Spleen (tissue), 11 donors: ENCODE measurements at regions not wholly inside any gene's neighbourhood (a gene's known extent, or its start where the extent isn't known, plus 50 kb on each side); places are given as distances from the start of the nearest gene placed in this dataset.

Source experiments
- DNase-seq: peaks from one replicate; pipeline ENCODE4 v3.0.0-alpha.2; 2020
- H3K27ac ChIP-seq, 8 donors: fragments of 200-600 bp; sonication (generic) in 7 of 8; 1 replicate in 4 of 8; 2 replicates in 4 of 8; pipeline versions ENCODE4 v1.5.0 to v1.8.0; 2016 to 2021; ENCODE audit warnings: inconsistent platforms in 4 of 8, mild to moderate bottlenecking in 4 of 8, moderate library complexity in 1 of 8
- H3K27me3 ChIP-seq, 7 donors: fragments of 200-600 bp; sonication (generic) in 6 of 7; replicated peaks in 1 of 7; 1 replicate in 4 of 7; 2 replicates in 3 of 7; pipeline versions ENCODE4 v1.5.0 to v1.8.0; 2016 to 2021; ENCODE audit warnings: inconsistent platforms in 3 of 7, mild to moderate bottlenecking in 1 of 7
- H3K36me3 ChIP-seq, 6 donors: fragments of 200-600 bp; sonication (generic) in 5 of 6; 1 replicate in 4 of 6; 2 replicates in 2 of 6; pipeline versions ENCODE4 v1.5.0 to v1.8.0; 2016 to 2021; ENCODE audit warnings: inconsistent platforms in 2 of 6
- H3K4me1 ChIP-seq, 6 donors: fragments of 200-600 bp; sonication (generic) in 5 of 6; 1 replicate in 3 of 6; 2 replicates in 3 of 6; pipeline versions ENCODE4 v1.5.0 to v1.8.0; 2016 to 2021; ENCODE audit warnings: inconsistent platforms in 3 of 6
- H3K4me3 ChIP-seq, 8 donors: fragments of 200-600 bp; sonication (generic) in 7 of 8; 1 replicate in 4 of 8; 2 replicates in 4 of 8; pipeline versions ENCODE4 v1.5.0 to v1.8.0; 2016 to 2021; ENCODE audit warnings: inconsistent platforms in 4 of 8, mild to moderate bottlenecking in 4 of 8, moderate library complexity in 2 of 8
- H3K9me3 ChIP-seq, 8 donors: fragments of 200-600 bp; sonication (generic) in 7 of 8; 1 replicate in 4 of 8; 2 replicates in 4 of 8; pipeline versions ENCODE4 v1.5.0 to v1.8.0; 2016 to 2021; ENCODE audit warnings: inconsistent platforms in 4 of 8
- POLR2A ChIP-seq, 3 donors: fragments of 450-650 bp; IDR thresholded peaks; one replicate each; pipeline ENCODE4 v1.5.1; 2017; ENCODE audit warnings: antibody characterized with exemption in 3 of 3, mild to moderate bottlenecking in 1 of 3
- POLR2AphosphoS5 ChIP-seq, 3 donors: sonication (generic); formaldehyde crosslinking; IDR thresholded peaks; one replicate each; pipeline ENCODE4 v1.5.1; 2017; ENCODE audit warnings: antibody characterized with exemption in 3 of 3
- WGBS, 5 donors: extraction: QIAGEN DNeasy Blood & Tissue Kit in 3 of 5; methylation state at CpG; one replicate each; pipeline versions ENCODE4 v1.1.5 to v1.1.7; 2013 to 2018; 5-methylcytosine and 5-hydroxymethylcytosine counted together
- intact Hi-C: fragments of 100-400 bp; cut with DNase I; formaldehyde crosslinking; loops from one replicate; pipeline ENCODE4 v1.15.0; 2023; ENCODE audit warnings: low total_unique reads
- TF ChIP-seq, protein P1 (sequence below), 11 experiments: fragments of 200-600 bp in 7 of 11; fragments of 450-650 bp in 4 of 11; sonication (generic) in 4 of 11; IDR thresholded peaks in 8 of 11; conservative IDR thresholded peaks in 3 of 11; 1 replicate in 7 of 11; 2 replicates in 4 of 11; pipeline versions ENCODE4 v1.4.0 to v1.8.0; 2016 to 2021; ENCODE audit warnings: antibody characterized with exemption in 11 of 11, inconsistent platforms in 4 of 11, mild to moderate bottlenecking in 1 of 11
- donor health status: healthy with polysubstance abuse.
- donor health status: DM: no; HTN: no; CAD: no; lungs with moderate emphysema.
- donor health status: DM: no; HTN: no; CAD: no.
- donor health status: Bipolar disorder and iron deficiency.
- donor health status: healthy.
- donor health status: DM: no; HTN: no; CAD: no.
- donor health status: DM: yes; HTN: yes; CAD: no.

DNA sequence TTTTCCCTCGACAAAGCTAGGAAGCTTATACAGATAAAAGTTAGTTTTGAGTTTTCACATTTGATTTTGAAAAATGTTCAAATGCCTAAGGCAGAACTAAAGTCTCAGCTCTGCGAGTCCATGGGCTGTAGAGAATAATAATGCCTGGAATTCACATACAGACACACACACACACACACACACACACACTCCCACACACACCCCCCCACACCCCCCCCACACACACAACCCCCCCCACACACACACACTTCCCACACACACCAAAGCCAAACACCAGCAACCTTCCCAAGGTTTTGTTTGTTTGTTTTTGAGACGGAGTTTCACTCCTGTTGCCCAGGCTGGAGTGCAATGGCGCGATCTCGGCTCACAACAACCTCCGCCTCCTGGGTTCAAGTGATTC, 62.8 kb upstream of the EIF5 start:
- DNase-seq, result no peak
- 92 to 99% (median 97%) methylated on average over 7 of the region's 7 CpGs for WGBS, 5 donors
- peaks cover 4 to 97% (median 28%) of the 10 kb centered on the region in 7 donors for H3K27me3 ChIP-seq

DNA sequence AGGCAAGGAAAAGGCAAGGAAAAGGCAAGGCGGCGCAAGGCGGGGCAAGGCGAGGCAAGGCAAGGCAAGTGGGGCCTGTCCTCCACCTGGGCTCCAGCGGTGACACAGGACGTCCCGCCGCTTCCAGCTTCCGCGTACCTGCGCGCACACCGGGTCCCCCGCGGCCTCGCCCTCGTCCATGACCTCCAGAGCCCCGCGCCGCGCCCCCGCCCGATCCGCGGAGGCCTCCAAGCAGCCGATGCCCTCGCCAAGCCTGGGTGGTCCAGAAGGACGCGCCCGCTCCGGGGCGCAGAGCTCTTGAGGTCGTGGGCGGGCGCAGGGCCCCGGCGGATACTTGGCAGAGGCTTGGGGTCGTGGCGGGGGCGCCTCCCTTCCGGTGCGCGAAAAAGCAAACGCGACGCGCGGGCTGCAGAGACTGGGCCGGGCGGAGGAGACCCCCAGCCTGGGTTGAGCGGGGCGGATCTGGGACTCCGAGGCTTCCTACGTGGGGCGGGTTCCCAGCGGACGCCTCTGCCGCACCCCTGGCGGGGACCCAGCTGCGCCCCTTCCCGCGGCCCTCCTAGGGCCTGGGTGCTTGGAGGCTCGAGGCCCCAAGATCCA, 60.8 kb upstream of the EIF5 start:
- no peak for DNase-seq
- Histone ChIP-seq H3K4me1 (peaks cover 0 to 16% (median 12%) of the 10 kb centered on the region in 6 donors), H3K36me3 (no peaks in the 10 kb centered on the region), H3K9me3 (peaks cover 0 to 11% (median 0%) of the 10 kb centered on the region in 8 donors), H3K27me3 (peaks cover 6 to 97% (median 38%) of the 10 kb centered on the region in 7 donors), H3K4me3 (peak overlapping the region in 5 of 8 donors; percentile 7 to 43 (median 24)), H3K27ac (no peak overlapping the region)
- TF ChIP-seq, protein P1, sequence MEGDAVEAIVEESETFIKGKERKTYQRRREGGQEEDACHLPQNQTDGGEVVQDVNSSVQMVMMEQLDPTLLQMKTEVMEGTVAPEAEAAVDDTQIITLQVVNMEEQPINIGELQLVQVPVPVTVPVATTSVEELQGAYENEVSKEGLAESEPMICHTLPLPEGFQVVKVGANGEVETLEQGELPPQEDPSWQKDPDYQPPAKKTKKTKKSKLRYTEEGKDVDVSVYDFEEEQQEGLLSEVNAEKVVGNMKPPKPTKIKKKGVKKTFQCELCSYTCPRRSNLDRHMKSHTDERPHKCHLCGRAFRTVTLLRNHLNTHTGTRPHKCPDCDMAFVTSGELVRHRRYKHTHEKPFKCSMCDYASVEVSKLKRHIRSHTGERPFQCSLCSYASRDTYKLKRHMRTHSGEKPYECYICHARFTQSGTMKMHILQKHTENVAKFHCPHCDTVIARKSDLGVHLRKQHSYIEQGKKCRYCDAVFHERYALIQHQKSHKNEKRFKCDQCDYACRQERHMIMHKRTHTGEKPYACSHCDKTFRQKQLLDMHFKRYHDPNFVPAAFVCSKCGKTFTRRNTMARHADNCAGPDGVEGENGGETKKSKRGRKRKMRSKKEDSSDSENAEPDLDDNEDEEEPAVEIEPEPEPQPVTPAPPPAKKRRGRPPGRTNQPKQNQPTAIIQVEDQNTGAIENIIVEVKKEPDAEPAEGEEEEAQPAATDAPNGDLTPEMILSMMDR (IDR thresholded peaks at IDR 0.05 in 8 of 11, conservative IDR thresholded peaks at IDR 0.05 in 3 of 11), result peak in 1 of 11 experiments; percentile 8
- TF ChIP-seq POLR2A (IDR thresholded peaks at IDR 0.05) (no peak), POLR2AphosphoS5 (IDR thresholded peaks at IDR 0.05) (peak in 1 of 3 donors; percentile 22)
- WGBS, 5 donors, result 5 to 25% (median 9%) methylated on average over 23 to 63 of the region's 63 CpGs
- intact Hi-C loops, result no loop called here

More for the DNA sequence above, 62.8 kb upstream of the EIF5 start:
- intact Hi-C loops, result no loop called here
- Histone ChIP-seq H3K4me3 (no peak overlapping the region), H3K27ac (no peak overlapping the region), H3K9me3 (peaks cover 0 to 11% (median 0%) of the 10 kb centered on the region in 8 donors), H3K4me1 (peaks cover 0 to 15% (median 12%) of the 10 kb centered on the region in 6 donors), H3K36me3 (no peaks in the 10 kb centered on the region)
- TF ChIP-seq POLR2A (IDR thresholded peaks at IDR 0.05) (no peak), POLR2AphosphoS5 (IDR thresholded peaks at IDR 0.05) (no peak)
- TF ChIP-seq, protein P1 (IDR thresholded peaks at IDR 0.05 in 8 of 11, conservative IDR thresholded peaks at IDR 0.05 in 3 of 11), result no peak

DNA sequence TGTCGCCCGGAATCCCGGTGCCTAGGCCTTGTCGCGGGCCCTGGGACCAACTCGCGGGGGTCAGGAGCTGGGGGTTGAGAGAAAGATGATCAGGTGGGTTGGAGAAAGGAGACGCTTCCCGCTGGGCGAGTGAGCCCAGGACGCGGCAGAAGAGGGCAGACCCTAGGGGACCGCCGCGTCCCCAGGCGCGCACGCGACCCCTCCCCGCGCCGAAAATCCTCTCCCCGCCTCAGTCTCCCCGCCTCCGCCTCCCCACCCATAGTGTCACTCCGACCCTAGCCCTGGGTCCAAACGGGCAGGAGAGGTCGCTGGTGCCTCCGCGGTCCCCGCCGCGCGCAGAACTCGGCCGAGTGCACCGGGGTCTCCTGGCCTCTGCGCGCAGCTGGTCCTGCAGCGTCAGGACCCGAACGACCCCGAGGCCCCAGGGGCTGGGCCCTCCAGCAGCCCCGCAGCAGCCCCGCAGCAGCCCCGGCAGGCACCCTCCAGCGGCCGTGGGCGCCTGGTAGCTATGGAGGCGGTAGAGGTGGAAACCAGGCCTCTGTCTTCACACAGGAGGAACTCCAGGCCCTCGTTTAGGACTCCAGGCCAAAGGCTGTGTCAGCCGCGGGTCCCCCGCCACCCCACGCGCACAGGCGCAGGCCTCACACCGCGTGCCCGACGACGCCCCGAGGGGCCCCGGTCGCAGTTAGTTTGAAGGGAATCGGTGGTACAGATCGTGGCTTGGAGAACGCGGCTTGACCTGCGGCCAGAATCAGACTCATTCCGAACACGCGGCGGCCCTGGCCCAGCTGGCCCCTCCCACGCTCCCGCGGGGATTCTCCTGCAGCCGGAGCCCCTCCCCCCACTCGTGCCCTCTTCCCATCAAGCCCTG, 60.1 kb upstream of the EIF5 start:
- WGBS, 5 donors, result 17 to 53% (median 22%) methylated on average over 31 to 79 of the region's 79 CpGs
- intact Hi-C loops, result no loop called here
- TF ChIP-seq, protein P1 (IDR thresholded peaks at IDR 0.05 in 8 of 11, conservative IDR thresholded peaks at IDR 0.05 in 3 of 11), result no peak
- TF ChIP-seq POLR2A (IDR thresholded peaks at IDR 0.05) (no peak), POLR2AphosphoS5 (IDR thresholded peaks at IDR 0.05) (no peak)
- Histone ChIP-seq H3K27ac (no peak overlapping the region), H3K9me3 (peaks cover 0 to 11% (median 0%) of the 10 kb centered on the region in 8 donors), H3K4me1 (peaks cover 0 to 24% (median 16%) of the 10 kb centered on the region in 6 donors), H3K4me3 (peak overlapping the region in 5 of 8 donors; percentile 7 to 43 (median 24)), H3K27me3 (peaks cover 6 to 97% (median 45%) of the 10 kb centered on the region in 7 donors), H3K36me3 (no peaks in the 10 kb centered on the region)
- DNase-seq, result no peak

DNA sequence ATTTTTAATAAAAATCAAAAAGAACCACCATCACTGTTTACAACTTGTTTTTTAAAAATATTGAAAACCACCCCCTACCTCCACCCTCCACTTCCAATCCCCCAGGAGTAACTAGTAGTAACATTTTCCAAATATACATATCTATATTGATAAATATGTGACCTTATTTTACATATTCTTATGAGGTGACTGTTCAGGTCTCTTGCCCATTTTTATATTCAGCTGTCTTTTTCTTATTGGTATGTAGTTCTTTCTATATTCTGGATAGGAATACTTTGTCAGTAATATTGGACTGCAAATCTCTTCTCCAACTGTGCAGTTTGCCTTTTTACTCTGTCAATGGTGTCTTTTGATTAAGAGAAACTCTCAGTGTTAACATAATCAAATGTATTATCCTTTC, 59.0 kb upstream of the EIF5 start:
- no peaks in the 10 kb centered on the region for H3K36me3 ChIP-seq
- TF ChIP-seq POLR2AphosphoS5 (IDR thresholded peaks at IDR 0.05), result no peak
- TF ChIP-seq, protein P1 (IDR thresholded peaks at IDR 0.05 in 8 of 11, conservative IDR thresholded peaks at IDR 0.05 in 3 of 11), result no peak
- TF ChIP-seq POLR2A (IDR thresholded peaks at IDR 0.05), result no peak
- intact Hi-C loops, result no loop called here
- peaks cover 0 to 34% (median 26%) of the 10 kb centered on the region in 6 donors for H3K4me1 ChIP-seq
- H3K9me3 ChIP-seq, result peaks cover 0 to 11% (median 0%) of the 10 kb centered on the region in 8 donors
- no peak for DNase-seq
- peaks cover 6 to 97% (median 56%) of the 10 kb centered on the region in 7 donors for H3K27me3 ChIP-seq
- H3K27ac ChIP-seq, result no peak overlapping the region
- no peak overlapping the region for H3K4me3 ChIP-seq
